Neural cell (in vitro differentiated cells): ENCODE measurements at regions not wholly inside any gene's neighbourhood (a gene's known extent, or its start where the extent isn't known, plus 50 kb on each side); places are given as distances from the start of the nearest gene placed in this dataset.

Source experiments
- H2AFZ ChIP-seq: fragments of 200-600, 300-800 bp; sonication (generic), shearing (Covaris generic); 2 replicates; pipeline ENCODE4 v1.6.0; 2014; ENCODE audit warnings: low read depth, mild to moderate bottlenecking, antibody characterized with exemption, low read length, moderate library complexity
- H3F3A ChIP-seq: fragments of 200-600 bp; shearing (Covaris generic); 2 replicates; pipeline ENCODE4 v1.6.1; 2016; ENCODE audit warnings: mild to moderate bottlenecking, moderate library complexity, mixed read lengths, antibody characterized with exemption, low read length; ENCODE audit not compliant: insufficient read depth, poor library complexity, severe bottlenecking
- H3K27ac ChIP-seq: fragments of 200-600, 300-800 bp; sonication (generic), shearing (Covaris generic); 2 replicates; pipeline ENCODE4 v1.5.1; 2014; ENCODE audit warnings: mild to moderate bottlenecking, low read length, moderate library complexity
- H3K27me3 ChIP-seq: fragments of 300-800, 200-600 bp; sonication (generic), shearing (Covaris generic); 2 replicates; pipeline ENCODE4 v1.6.0; 2014; ENCODE audit warnings: mild to moderate bottlenecking, low read depth, low read length, moderate library complexity; ENCODE audit not compliant: insufficient read depth
- H3K36me3 ChIP-seq: fragments of 300-800, 200-600 bp; sonication (generic), shearing (Covaris generic); 2 replicates; pipeline ENCODE4 v1.5.1; 2014; ENCODE audit warnings: mild to moderate bottlenecking, antibody characterized with exemption, low read length, moderate library complexity; ENCODE audit not compliant: insufficient read depth
- H3K4me2 ChIP-seq: fragments of 300-800, 200-600 bp; sonication (generic), shearing (Covaris generic); 2 replicates; pipeline ENCODE4 v1.6.0; 2014; ENCODE audit warnings: mild to moderate bottlenecking, low read length
- H3K4me3 ChIP-seq: fragments of 300-800, 200-600 bp; sonication (generic), shearing (Covaris generic); 2 replicates; pipeline ENCODE4 v1.5.1; 2014; ENCODE audit warnings: mild to moderate bottlenecking, low read length, moderate library complexity
- H3K79me2 ChIP-seq: fragments of 200-600 bp; shearing (Covaris generic); replicated peaks from 2 replicates; pipeline ENCODE4 v1.6.0; 2014; ENCODE audit warnings: mild to moderate bottlenecking, low read length, moderate library complexity; ENCODE audit not compliant: insufficient read depth
- H3K9ac ChIP-seq: fragments of 300-800, 200-600 bp; sonication (generic), shearing (Covaris generic); 2 replicates; pipeline ENCODE4 v1.6.1; 2016; ENCODE audit warnings: mild to moderate bottlenecking, low read length, mixed read lengths
- H3K9me2 ChIP-seq: fragments of 200-600 bp; shearing (Covaris generic); 2 replicates; pipeline ENCODE4 v1.6.1; 2016; ENCODE audit warnings: mild to moderate bottlenecking, low read length, mixed read lengths; ENCODE audit not compliant: insufficient read depth
- H3K9me3 ChIP-seq: fragments of 200-600, 300-800 bp; sonication (generic), shearing (Covaris generic); 2 replicates; pipeline ENCODE4 v1.6.1; 2016; ENCODE audit warnings: mild to moderate bottlenecking, mixed run types, low read length, moderate library complexity, mixed read lengths
- H4K20me1 ChIP-seq: fragments of 200-600 bp; shearing (Covaris generic); 2 replicates; pipeline ENCODE4 v1.6.1; 2016; ENCODE audit warnings: mild to moderate bottlenecking, mixed run types; ENCODE audit not compliant: insufficient read depth
- EP300 ChIP-seq: fragments of 450-650 bp; conservative IDR thresholded peaks from 2 replicates; pipeline ENCODE4 v1.6.1; 2014; ENCODE audit warnings: antibody characterized with exemption, mild to moderate bottlenecking, moderate library complexity; ENCODE audit not compliant: poor library complexity, severe bottlenecking
- EZH2 ChIP-seq: fragments of 200-600, 300-800 bp; shearing (Covaris generic), sonication (generic); IDR thresholded peaks from 2 replicates; pipeline ENCODE4 v1.6.1; 2014; ENCODE audit warnings: antibody characterized with exemption, low read length, borderline replicate concordance, mild to moderate bottlenecking; ENCODE audit not compliant: insufficient read depth, poor library complexity, severe bottlenecking
- MXI1 ChIP-seq: fragments of 450-650 bp; conservative IDR thresholded peaks from 2 replicates; pipeline ENCODE4 v1.6.1; 2014; ENCODE audit warnings: antibody characterized with exemption, mild to moderate bottlenecking; ENCODE audit not compliant: poor library complexity, severe bottlenecking
- POLR2AphosphoS5 ChIP-seq: IDR thresholded peaks from 2 replicates; pipeline ENCODE4 v1.6.1; 2012
- RAD21 ChIP-seq: fragments of 450-650 bp; conservative IDR thresholded peaks from 2 replicates; pipeline ENCODE4 v1.6.1; 2014; ENCODE audit warnings: antibody characterized with exemption, mild to moderate bottlenecking, moderate library complexity
- SMC3 ChIP-seq: fragments of 450-650 bp; conservative IDR thresholded peaks from 2 replicates; pipeline ENCODE4 v1.6.1; 2014; ENCODE audit warnings: antibody characterized with exemption, mild to moderate bottlenecking, moderate library complexity; ENCODE audit not compliant: poor library complexity
- TAF1 ChIP-seq: IDR thresholded peaks from 2 replicates; pipeline ENCODE4 v1.6.1; 2012; ENCODE audit warnings: low read depth
- TF ChIP-seq, protein P1 (sequence below): fragments of 450-650 bp; IDR thresholded peaks from 2 replicates; pipeline ENCODE4 v1.5.1; 2014; ENCODE audit warnings: antibody characterized with exemption, mild to moderate bottlenecking, moderate library complexity; ENCODE audit not compliant: poor library complexity, severe bottlenecking
- TF ChIP-seq, protein P2 (sequence below): IDR thresholded peaks from 2 replicates; pipeline ENCODE4 v1.6.1; 2012; ENCODE audit warnings: borderline replicate concordance

DNA sequence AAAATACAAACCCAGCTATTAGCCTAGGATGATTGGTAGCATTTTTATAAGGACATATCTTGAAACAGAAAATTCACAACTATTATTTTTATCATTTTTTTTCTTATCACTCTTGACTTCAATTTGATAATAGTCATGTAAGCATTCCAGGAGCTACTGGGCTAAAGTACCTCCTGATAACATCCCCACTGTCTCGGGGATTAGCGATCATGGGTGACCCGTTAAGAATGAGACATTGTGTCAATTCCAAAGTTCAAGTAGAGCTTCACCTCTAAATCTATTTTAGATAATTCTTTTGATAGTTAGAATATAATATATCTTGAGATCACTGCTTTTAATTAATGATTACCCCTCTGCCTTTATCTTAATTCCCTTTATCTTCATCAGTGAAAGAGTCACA lies 1204.5 kb upstream of the CHAC2 start:
- Histone ChIP-seq H2AFZ (no peak overlapping the region), H3K36me3 (no peaks in the 10 kb centered on the region), H3K9me2 (no peaks in the 10 kb centered on the region), H4K20me1 (no peaks in the 10 kb centered on the region), H3K79me2 (no peaks in the 10 kb centered on the region), H3K9ac (no peak overlapping the region), H3F3A (no peaks in the 10 kb centered on the region), H3K27me3 (no peaks in the 10 kb centered on the region), H3K27ac (no peak overlapping the region), H3K4me2 (no peak overlapping the region), H3K9me3 (no peaks in the 10 kb centered on the region), H3K4me3 (no peak overlapping the region)
- TF ChIP-seq, protein P1, sequence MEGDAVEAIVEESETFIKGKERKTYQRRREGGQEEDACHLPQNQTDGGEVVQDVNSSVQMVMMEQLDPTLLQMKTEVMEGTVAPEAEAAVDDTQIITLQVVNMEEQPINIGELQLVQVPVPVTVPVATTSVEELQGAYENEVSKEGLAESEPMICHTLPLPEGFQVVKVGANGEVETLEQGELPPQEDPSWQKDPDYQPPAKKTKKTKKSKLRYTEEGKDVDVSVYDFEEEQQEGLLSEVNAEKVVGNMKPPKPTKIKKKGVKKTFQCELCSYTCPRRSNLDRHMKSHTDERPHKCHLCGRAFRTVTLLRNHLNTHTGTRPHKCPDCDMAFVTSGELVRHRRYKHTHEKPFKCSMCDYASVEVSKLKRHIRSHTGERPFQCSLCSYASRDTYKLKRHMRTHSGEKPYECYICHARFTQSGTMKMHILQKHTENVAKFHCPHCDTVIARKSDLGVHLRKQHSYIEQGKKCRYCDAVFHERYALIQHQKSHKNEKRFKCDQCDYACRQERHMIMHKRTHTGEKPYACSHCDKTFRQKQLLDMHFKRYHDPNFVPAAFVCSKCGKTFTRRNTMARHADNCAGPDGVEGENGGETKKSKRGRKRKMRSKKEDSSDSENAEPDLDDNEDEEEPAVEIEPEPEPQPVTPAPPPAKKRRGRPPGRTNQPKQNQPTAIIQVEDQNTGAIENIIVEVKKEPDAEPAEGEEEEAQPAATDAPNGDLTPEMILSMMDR, result no peak
- no peak for TF ChIP-seq MXI1
- no peak for TF ChIP-seq TAF1
- no peak for TF ChIP-seq SMC3
- no peak for TF ChIP-seq EP300
- no peak for TF ChIP-seq RAD21
- TF ChIP-seq POLR2AphosphoS5, result no peak
- TF ChIP-seq EZH2, result no peak
- TF ChIP-seq, protein P2, sequence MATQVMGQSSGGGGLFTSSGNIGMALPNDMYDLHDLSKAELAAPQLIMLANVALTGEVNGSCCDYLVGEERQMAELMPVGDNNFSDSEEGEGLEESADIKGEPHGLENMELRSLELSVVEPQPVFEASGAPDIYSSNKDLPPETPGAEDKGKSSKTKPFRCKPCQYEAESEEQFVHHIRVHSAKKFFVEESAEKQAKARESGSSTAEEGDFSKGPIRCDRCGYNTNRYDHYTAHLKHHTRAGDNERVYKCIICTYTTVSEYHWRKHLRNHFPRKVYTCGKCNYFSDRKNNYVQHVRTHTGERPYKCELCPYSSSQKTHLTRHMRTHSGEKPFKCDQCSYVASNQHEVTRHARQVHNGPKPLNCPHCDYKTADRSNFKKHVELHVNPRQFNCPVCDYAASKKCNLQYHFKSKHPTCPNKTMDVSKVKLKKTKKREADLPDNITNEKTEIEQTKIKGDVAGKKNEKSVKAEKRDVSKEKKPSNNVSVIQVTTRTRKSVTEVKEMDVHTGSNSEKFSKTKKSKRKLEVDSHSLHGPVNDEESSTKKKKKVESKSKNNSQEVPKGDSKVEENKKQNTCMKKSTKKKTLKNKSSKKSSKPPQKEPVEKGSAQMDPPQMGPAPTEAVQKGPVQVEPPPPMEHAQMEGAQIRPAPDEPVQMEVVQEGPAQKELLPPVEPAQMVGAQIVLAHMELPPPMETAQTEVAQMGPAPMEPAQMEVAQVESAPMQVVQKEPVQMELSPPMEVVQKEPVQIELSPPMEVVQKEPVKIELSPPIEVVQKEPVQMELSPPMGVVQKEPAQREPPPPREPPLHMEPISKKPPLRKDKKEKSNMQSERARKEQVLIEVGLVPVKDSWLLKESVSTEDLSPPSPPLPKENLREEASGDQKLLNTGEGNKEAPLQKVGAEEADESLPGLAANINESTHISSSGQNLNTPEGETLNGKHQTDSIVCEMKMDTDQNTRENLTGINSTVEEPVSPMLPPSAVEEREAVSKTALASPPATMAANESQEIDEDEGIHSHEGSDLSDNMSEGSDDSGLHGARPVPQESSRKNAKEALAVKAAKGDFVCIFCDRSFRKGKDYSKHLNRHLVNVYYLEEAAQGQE, result no peak

GRCh38 chr2:52558265-52558664 lies 1209.3 kb upstream of the CHAC2 start:
- H3K27me3 ChIP-seq, result no peaks in the 10 kb centered on the region
- H3K9me2 ChIP-seq, result no peaks in the 10 kb centered on the region
- H3K9me3 ChIP-seq, result no peaks in the 10 kb centered on the region
- no peak overlapping the region for H3K27ac ChIP-seq
- TF ChIP-seq, protein P2, result no peak
- no peak for TF ChIP-seq EZH2
- no peak for TF ChIP-seq EP300
- TF ChIP-seq TAF1, result no peak
- TF ChIP-seq RAD21, result no peak
- TF ChIP-seq, protein P1, result no peak
- TF ChIP-seq POLR2AphosphoS5, result no peak
- TF ChIP-seq MXI1, result no peak
- no peaks in the 10 kb centered on the region for H4K20me1 ChIP-seq
- H2AFZ ChIP-seq, result no peak overlapping the region
- H3K36me3 ChIP-seq, result no peaks in the 10 kb centered on the region
- H3K4me3 ChIP-seq, result no peak overlapping the region
- H3K9ac ChIP-seq, result no peak overlapping the region
- H3K4me2 ChIP-seq, result no peak overlapping the region
- H3K79me2 ChIP-seq, result no peaks in the 10 kb centered on the region
- no peaks in the 10 kb centered on the region for H3F3A ChIP-seq
